BLaER1 (cell line): ENCODE measurements at regions not wholly inside any gene's neighbourhood (a gene's known extent, or its start where the extent isn't known, plus 50 kb on each side); places are given as distances from the start of the nearest gene placed in this dataset.
"Not testable (repeated sequence)": the region's sequence is repeated elsewhere in the genome, so short reads cannot be mapped to it uniquely, and the experiment has no call there.

Source experiments
- H3K27ac ChIP-seq: shearing (Covaris generic); formaldehyde crosslinking; 2 replicates; pipeline ENCODE4 v1.8.1; 2022
- H3K27me3 ChIP-seq: shearing (Covaris generic); formaldehyde crosslinking; 2 replicates; pipeline ENCODE4 v1.8.1; 2022
- H3K36me3 ChIP-seq: shearing (Covaris generic); formaldehyde crosslinking; 2 replicates; pipeline ENCODE4 v1.8.1; 2022
- H3K4me1 ChIP-seq: shearing (Covaris generic); formaldehyde crosslinking; 2 replicates; pipeline ENCODE4 v1.8.1; 2022
- H3K4me2 ChIP-seq: shearing (Covaris generic); formaldehyde crosslinking; 2 replicates; pipeline ENCODE4 v1.8.1; 2022
- H3K4me3 ChIP-seq: shearing (Covaris generic); formaldehyde crosslinking; 2 replicates; pipeline ENCODE4 v1.8.1; 2022
- H3K9ac ChIP-seq: shearing (Covaris generic); formaldehyde crosslinking; 2 replicates; pipeline ENCODE4 v1.8.1; 2022
- H3K9me3 ChIP-seq: shearing (Covaris generic); formaldehyde crosslinking; 2 replicates; pipeline ENCODE4 v1.8.1; 2022
- H4K20me1 ChIP-seq: shearing (Covaris generic); formaldehyde crosslinking; 2 replicates; pipeline ENCODE4 v1.8.1; 2022
- Cebpa-rat ChIP-seq: shearing (Covaris generic); IDR thresholded peaks from 2 replicates; pipeline ENCODE4 v1.8.1; 2022

GRCh38 chrX:86887341-86887740, 630.3 kb upstream of the KLHL4 start:
- Histone ChIP-seq H3K27ac (no peak overlapping the region), H3K4me3 (no peak overlapping the region), H3K9ac (no peak overlapping the region), H3K27me3 (peaks cover 41% of the 10 kb centered on the region), H3K4me1 (no peaks in the 10 kb centered on the region), H3K9me3 (peaks cover 3% of the 10 kb centered on the region; the same call in 1 of the 2 replicates), H3K36me3 (no peaks in the 10 kb centered on the region), H4K20me1 (no peaks in the 10 kb centered on the region), H3K4me2 (no peak overlapping the region)
- no peak for TF ChIP-seq Cebpa-rat

- Histone ChIP-seq H3K4me3 (no peak overlapping the region), H3K4me2 (no peak overlapping the region), H3K27ac (no peak overlapping the region), H3K4me1 (no peaks in the 10 kb centered on the region), H4K20me1 (0 out of 2 replicates have a peak, but pooled peaks cover 7% of the 10 kb centered on the region), H3K27me3 (peaks cover 71% of the 10 kb centered on the region), H3K36me3 (no peaks in the 10 kb centered on the region), H3K9me3 (no peaks in the 10 kb centered on the region), H3K9ac (no peak overlapping the region)
- TF ChIP-seq Cebpa-rat, result no peak
Observed at GRCh38 chrX:86910027-86910426, 607.6 kb upstream of the KLHL4 start.

- no peaks in the 10 kb centered on the region for H3K4me1 ChIP-seq
- H3K4me2 ChIP-seq, result no peak overlapping the region
- peaks cover 72% of the 10 kb centered on the region for H3K27me3 ChIP-seq
- no peak for TF ChIP-seq Cebpa-rat
- no peak overlapping the region for H3K9ac ChIP-seq
- H3K4me3 ChIP-seq, result no peak overlapping the region
- H3K9me3 ChIP-seq, result no peaks in the 10 kb centered on the region
- H4K20me1 ChIP-seq, result 0 out of 2 replicates have a peak, but pooled peaks cover 7% of the 10 kb centered on the region
- no peaks in the 10 kb centered on the region for H3K36me3 ChIP-seq
- H3K27ac ChIP-seq, result no peak overlapping the region
Observed at GRCh38 chrX:86910602-86911311, 606.8 kb upstream of the KLHL4 start.

- no peak for TF ChIP-seq Cebpa-rat
- H3K27ac ChIP-seq, result no peak overlapping the region
- no peak overlapping the region for H3K4me2 ChIP-seq
- H4K20me1 ChIP-seq, result no peaks in the 10 kb centered on the region
- H3K9ac ChIP-seq, result no peak overlapping the region
- H3K27me3 ChIP-seq, result peaks cover 55% of the 10 kb centered on the region
- H3K4me1 ChIP-seq, result no peaks in the 10 kb centered on the region
- H3K4me3 ChIP-seq, result no peak overlapping the region
- no peaks in the 10 kb centered on the region for H3K9me3 ChIP-seq
- H3K36me3 ChIP-seq, result no peaks in the 10 kb centered on the region
Observed at GRCh38 chrX:86914569-86914968, 603.0 kb upstream of the KLHL4 start.

GRCh38 chrX:86917959-86918358, 599.6 kb upstream of the KLHL4 start:
- no peak overlapping the region for H3K4me2 ChIP-seq

GRCh38 chrX:86930419-86930818, 587.2 kb upstream of the KLHL4 start:
- Histone ChIP-seq H3K9me3 (0 out of 2 replicates have a peak, but pooled peaks cover 6% of the 10 kb centered on the region), H3K4me3 (no peak overlapping the region), H3K27me3 (peaks cover 31% of the 10 kb centered on the region; the same call in 1 of the 2 replicates), H3K4me2 (no peak overlapping the region), H3K36me3 (no peaks in the 10 kb centered on the region), H3K4me1 (no peaks in the 10 kb centered on the region), H3K9ac (no peak overlapping the region), H3K27ac (no peak overlapping the region), H4K20me1 (no peaks in the 10 kb centered on the region)
- TF ChIP-seq Cebpa-rat, result no peak

More at GRCh38 chrX:86917959-86918358, 599.6 kb upstream of the KLHL4 start:
- Histone ChIP-seq H3K27ac (no peak overlapping the region), H3K4me1 (no peaks in the 10 kb centered on the region), H4K20me1 (no peaks in the 10 kb centered on the region), H3K9ac (no peak overlapping the region), H3K9me3 (no peaks in the 10 kb centered on the region), H3K27me3 (peaks cover 34% of the 10 kb centered on the region), H3K4me3 (no peak overlapping the region), H3K36me3 (no peaks in the 10 kb centered on the region)
- TF ChIP-seq Cebpa-rat, result no peak

GRCh38 chrX:86935988-86936387, 581.6 kb upstream of the KLHL4 start:
- Histone ChIP-seq H3K27me3 (peaks cover 50% of the 10 kb centered on the region), H4K20me1 (no peaks in the 10 kb centered on the region), H3K4me2 (no peak overlapping the region), H3K27ac (no peak overlapping the region), H3K4me1 (no peaks in the 10 kb centered on the region), H3K9ac (no peak overlapping the region), H3K9me3 (0 out of 2 replicates have a peak, but pooled peaks cover 6% of the 10 kb centered on the region), H3K36me3 (no peaks in the 10 kb centered on the region), H3K4me3 (no peak overlapping the region)
- TF ChIP-seq Cebpa-rat, result no peak

- Histone ChIP-seq H3K36me3 (no peaks in the 10 kb centered on the region), H3K9me3 (no peaks in the 10 kb centered on the region), H4K20me1 (no peaks in the 10 kb centered on the region), H3K4me2 (no peak overlapping the region), H3K27me3 (peaks cover 69% of the 10 kb centered on the region), H3K4me3 (no peak overlapping the region), H3K9ac (no peak overlapping the region), H3K4me1 (no peaks in the 10 kb centered on the region), H3K27ac (no peak overlapping the region)
- no peak for TF ChIP-seq Cebpa-rat
Observed at GRCh38 chrX:86946569-86946968, 571.0 kb upstream of the KLHL4 start.

- no peaks in the 10 kb centered on the region for H3K36me3 ChIP-seq
- H3K9me3 ChIP-seq, result no peaks in the 10 kb centered on the region
Observed at GRCh38 chrX:86964321-86964720, 553.3 kb upstream of the KLHL4 start.

GRCh38 chrX:86981326-86981879, 536.2 kb upstream of the KLHL4 start:
- Histone ChIP-seq H4K20me1 (peaks cover 4% of the 10 kb centered on the region; the same call in 1 of the 2 replicates), H3K9me3 (no peaks in the 10 kb centered on the region), H3K27me3 (peaks cover 54% of the 10 kb centered on the region), H3K4me1 (no peaks in the 10 kb centered on the region), H3K27ac (no peak overlapping the region), H3K9ac (no peak overlapping the region), H3K4me3 (no peak overlapping the region), H3K36me3 (no peaks in the 10 kb centered on the region), H3K4me2 (no peak overlapping the region)
- TF ChIP-seq Cebpa-rat, result no peak

More at GRCh38 chrX:86964321-86964720, 553.3 kb upstream of the KLHL4 start:
- Histone ChIP-seq H4K20me1 (no peaks in the 10 kb centered on the region), H3K4me3 (no peak overlapping the region), H3K27ac (no peak overlapping the region), H3K27me3 (peaks cover 63% of the 10 kb centered on the region), H3K4me2 (no peak overlapping the region), H3K4me1 (no peaks in the 10 kb centered on the region), H3K9ac (no peak overlapping the region)
- TF ChIP-seq Cebpa-rat, result no peak

GRCh38 chrX:86987351-86987750, 530.3 kb upstream of the KLHL4 start:
- H3K36me3 ChIP-seq, H3K9ac ChIP-seq, H3K4me1 ChIP-seq, H4K20me1 ChIP-seq, H3K9me3 ChIP-seq, H3K27ac ChIP-seq, H3K4me3 ChIP-seq, H3K4me2 ChIP-seq: not testable (repeated sequence)
- H3K27me3 ChIP-seq, result peaks cover 54% of the 10 kb centered on the region
